ENCODE measurements at regions not wholly inside any gene's neighbourhood (a gene's known extent, or its start where the extent isn't known, plus 50 kb on each side); places are given as distances from the start of the nearest gene placed in this dataset.

DNA sequence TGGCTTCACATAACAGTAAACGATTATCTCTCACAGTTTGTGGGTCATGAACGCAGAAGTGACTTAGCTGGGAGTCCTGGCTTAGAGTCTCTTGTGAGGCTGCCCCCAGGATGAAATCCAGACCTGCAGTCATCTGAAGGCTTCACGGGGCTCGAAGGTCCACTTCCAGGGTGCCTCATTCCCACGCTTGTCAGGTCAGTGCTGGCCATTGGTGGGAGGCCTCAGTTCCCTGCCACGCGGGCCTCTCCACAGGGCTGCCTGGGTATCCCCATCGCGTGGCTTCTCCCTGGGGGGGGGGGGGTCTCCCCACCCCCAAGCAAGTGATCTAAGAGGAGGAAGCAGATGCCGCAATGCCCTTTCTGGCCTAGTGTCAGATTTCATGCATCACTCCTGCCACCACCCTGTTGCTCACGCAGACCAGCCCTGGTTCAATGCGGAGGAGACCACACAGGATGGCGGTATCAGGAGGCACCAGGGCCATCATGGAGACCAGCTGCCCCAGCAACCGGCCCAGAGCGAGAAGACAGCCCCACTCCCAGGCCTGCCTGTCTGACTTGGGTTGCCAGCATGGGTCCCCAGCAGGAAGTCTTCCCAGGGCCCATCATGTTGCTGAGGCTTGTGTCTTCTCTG is 77.3 kb upstream of the CDH5 start:
- no peak for DNase-seq

DNA sequence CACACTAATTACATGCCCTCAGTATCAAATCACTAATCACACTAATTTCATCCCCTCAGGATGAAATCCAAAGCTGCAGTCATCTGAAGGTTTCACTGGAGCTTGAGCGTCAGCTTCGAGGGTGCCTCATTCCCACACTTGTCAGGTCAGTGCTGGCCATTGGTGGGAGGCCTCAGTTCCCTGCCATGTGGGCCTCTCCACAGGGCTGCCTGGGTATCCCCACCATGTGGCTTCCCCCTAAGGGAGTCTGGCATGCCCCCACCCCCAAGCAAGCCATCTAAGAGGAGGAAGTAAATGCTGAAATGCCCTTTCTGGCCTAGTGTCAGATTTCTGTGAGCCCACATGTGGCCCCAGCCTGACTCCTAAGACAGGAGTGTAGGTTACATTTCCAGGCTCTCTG is 78.6 kb upstream of the CDH5 start:
- DNase-seq = no peak

DNA sequence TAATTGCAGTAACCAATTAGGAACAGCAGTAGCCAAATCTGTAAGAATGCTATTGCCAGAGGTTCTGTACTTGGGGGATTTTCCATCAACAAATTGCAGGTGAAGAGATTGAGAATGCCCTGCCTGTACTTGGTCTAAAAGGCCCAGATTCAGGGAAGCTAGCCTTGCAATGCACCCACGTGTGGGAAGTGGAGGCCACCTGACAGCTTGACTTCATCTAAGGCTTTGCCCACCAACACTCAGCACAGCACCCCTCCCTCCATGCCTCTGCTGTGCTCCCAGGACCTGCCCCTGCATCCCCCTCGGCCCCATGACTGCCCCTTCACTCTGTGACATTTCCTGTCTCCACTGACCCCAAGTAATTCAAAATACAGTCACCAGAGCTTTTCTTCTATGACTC is 79.1 kb upstream of the CDH5 start:
- DNase-seq = no peak

DNA sequence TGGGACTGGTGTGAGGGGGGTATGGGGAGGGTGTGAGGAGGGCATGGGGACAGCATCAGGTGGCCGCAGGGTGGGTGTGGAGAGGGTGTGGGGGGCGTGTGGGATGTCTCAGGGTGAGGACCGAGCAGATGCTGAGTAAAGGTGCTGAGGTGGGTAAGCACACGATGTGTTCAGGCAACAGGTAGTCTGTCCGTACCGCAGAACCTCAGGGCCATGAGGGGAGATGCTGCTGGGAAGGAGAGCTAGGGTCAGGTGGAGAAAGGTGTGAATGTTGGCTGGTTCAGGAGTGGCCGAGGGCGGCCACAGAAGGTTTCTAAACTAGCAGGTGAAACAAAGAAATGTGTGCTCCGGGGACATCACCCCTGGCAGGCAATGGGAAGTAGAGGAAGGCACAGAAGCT is 80.0 kb upstream of the CDH5 start:
- DNase-seq = no peak

- no peak for DNase-seq
Observed at GRCh38 chr16:66278604-66279262, 87.8 kb upstream of the CDH5 start.

DNA sequence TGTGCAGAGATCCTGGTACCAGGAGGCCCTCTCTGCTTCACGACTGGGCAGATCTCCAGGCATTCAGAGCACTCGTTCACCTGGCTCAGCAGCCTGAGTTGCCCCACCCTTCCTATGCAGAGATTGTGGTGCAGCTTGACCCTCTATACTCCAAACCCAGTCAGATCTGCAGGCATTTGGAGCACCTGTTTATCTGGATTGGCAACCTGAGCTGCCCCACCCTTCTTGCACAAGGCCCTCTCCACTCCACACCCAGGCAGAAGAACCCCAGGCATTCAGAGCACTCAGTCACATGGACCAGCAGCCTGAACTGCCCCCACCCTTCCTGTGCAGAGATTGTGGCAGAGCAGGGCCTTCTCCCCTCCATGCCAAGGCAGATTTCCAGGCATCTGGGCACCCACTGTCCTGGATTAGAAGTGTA is 88.4 kb upstream of the CDH5 start:
- no peak for DNase-seq

DNA sequence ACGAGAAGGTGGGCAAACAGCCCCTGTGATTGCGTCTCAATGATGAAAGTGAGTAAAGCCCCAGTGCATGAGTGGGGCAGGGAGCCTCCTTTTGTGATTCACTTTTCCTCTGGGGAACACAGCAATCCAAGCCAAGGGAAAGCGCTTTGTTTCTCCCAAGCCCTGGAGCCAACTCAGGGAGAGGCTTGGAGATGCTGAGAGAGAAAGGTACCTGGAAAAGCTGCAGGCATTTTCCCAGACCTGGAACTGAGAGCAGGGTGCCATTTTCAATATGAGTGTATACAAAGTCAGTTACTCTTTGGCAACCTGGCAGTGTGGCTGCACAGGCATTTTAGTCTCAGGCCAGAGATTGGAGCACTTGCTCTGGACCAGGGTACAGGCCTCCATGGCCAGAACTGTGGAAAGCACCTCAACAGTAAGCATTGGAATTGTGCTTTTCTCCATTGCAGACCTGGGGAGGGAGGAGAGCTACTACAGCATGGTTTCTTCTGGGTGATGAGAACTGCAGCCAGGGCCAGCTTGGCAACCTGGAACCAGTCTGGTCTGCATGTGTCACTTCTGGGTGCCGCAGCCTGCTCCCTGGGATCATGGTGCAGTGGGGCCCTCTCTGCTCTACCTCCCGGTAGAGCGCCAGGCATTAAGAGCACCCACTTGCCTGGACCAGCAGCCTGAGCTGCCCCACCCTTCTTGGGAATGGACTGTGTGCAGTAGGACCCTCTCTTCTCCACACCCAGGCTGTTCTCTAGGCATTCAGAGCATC is 89.0 kb upstream of the CDH5 start:
- DNase-seq = no peak

DNA sequence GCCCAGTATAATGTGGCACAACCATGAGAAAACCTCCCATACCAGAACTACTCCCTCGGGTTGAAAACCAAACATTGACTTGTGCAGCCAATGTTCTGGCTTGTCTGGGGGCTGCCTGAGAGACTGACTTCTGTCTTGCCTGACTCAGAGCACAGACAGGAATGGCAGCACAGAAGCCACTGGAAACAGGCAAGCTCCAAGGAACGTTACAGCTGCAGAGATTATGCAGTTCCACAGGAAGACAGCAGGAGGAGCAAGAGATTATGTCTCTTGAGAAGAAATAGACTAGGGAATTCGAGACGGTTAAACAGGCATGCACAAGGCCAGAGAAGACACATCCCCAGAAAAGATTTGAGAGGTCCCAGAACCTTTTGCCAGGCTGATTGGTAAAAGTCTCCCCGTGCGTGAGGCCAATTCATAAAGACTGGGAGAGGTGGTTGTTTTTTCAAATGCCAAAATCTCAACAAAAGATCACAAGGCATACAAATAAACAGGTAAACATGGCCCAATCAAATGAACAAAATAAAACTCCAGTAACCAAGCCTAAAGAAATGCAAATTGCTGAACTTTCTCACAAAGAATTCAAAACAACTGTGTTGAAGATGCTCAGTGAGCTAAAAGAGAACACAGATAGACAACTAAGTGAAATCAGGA is 90.6 kb upstream of the CDH5 start:
- peak; percentile 75 for DNase-seq

DNA sequence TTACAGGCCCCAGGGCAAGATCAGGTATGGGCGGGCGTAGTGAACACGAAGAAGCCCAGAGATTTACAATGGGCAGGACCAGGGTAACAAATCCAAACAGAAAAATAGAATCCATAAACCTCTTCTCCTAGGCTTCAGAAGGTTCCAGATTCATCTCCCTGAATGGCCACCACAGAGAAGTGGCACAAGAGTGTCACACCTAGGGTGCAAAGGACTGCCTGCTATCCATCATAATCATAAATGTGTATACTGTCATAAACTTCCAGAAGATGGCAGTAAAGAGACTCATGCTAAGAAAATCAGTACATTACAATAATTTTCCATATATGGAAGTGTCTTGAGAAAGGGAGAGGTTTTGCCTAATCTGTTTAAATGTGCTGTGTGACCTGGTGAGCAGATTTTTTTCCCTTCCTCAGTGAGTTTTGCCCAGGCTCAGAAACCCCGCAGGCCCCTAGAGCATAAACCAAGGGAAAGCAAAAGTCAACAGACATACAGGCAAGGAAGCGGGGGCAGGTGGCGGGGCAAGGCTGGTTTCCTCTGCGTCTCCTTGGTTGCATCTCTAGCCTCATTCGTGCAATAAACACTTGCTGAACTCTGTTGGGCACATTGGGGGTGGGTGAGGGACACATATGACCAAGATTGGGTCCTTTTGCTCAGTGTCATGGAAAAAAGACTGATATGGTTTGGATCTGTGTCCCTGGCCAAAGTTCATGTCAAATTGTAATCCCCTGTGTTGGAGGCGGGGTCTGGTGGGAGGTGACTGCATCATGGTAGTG is 92.0 kb upstream of the CDH5 start:
- peak; percentile 33 for DNase-seq

- no peak for DNase-seq
Observed at GRCh38 chr16:66273644-66274334, 92.7 kb upstream of the CDH5 start.

DNA sequence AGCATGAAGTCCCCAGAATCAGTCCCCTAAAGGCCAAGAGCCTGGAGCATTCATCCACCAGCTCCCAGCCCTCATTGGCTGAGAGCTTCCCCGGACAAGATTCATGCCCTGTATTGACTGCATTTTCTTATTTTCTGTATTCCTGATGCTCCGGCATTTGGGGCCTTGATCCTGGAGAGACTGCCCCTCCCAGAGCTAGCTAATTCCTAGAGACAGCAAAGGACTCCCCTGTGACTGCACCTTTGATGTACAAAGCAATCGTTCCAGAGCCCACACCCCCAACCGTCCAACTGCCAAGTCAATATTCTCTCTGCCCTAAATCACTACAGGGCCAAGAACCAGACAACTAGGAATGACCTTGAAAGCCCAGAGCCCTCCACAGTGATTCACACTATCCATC is 93.4 kb upstream of the CDH5 start:
- no peak for DNase-seq

GRCh38 chr16:66272461-66272860 is 94.0 kb upstream of the CDH5 start:
- no peak for DNase-seq

GRCh38 chr16:66271074-66272060 is 95.1 kb upstream of the CDH5 start:
- no peak for DNase-seq

- DNase-seq = peak; percentile 75
Observed at GRCh38 chr16:66270333-66270927, 96.1 kb upstream of the CDH5 start.

DNA sequence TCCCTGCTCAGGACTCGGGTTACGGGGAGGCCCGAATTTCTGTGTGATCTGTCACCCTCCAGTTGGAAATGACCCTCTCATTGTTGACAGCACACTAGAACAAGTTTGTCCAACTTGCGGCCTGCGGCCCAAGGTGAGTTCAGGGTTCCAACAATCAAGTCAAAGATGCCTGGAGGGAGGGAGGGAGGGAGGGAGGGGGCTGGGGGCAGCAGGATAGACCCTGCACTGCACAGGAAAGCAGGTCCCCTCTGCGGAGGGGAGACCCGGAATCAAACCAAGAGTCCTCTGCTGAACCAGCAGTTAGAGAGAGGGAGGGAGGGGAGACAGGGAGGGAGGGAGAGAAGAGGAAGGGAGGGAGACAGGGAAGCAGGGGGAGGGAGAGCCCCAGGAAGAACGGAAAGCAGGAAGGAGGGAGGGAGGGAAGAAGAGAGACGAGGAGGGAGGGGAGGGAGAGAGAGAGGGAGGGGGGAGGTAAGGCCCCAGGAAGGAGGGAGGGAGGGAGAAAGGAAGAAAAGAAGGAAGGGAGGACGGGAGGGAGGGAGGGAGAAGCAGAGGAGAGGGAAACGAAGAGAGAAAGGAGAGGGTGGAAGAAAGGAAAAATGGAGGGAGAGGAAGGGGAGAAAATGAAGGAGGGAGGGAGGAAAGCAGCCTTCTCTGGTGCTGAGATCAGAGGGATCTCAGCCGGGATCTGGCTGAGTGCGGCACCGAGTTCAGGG is 96.7 kb upstream of the CDH5 start:
- no peak for DNase-seq

DNA sequence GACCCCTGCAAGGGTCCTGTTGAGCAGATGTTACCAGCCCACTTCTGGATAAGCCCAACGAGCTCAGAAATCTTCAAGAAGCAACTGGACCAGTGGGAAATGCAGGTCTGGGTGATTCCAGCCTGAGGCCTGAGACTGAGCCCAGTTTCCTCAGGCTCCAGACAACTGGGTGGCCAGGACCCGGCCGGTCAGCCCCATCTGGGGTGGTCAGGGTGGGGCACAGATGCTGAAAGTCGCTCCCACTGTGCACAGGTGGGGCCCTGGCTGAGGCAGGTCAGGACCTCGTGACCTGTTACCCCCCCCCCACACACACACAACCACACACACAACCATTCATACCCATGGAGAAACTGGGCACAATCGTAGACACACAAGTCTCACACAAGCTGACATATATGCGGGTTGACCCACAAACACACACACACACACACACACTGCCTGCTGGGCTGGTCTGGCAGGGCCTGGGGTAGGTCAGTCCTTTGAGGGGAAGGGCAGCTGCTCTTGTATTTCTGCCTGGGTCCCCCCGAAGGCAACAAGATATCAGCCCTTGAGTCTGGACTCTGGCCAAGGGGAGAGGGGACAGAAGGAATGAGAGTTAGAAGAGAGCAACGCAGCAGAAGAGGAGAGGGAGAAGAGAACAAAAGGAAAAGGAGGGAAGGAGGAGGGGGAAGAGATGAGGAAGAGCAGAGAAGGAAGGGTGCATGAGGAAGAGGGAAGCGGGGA is 99.0 kb upstream of the CDH5 start:
- no peak for DNase-seq

- no peak for DNase-seq
Observed at GRCh38 chr16:66266436-66267291, 99.8 kb upstream of the CDH5 start.

GRCh38 chr16:66265556-66266141 is 100.8 kb upstream of the CDH5 start:
- DNase-seq = no peak

Data from NCI-H1092 treated with DMSO at 0.1 percent for 48 hours (cell line).